ENCODE measurements at regions not wholly inside any gene's neighbourhood (a gene's known extent, or its start where the extent isn't known, plus 50 kb on each side); places are given as distances from the start of the nearest gene placed in this dataset.

- Histone ChIP-seq H3K27me3 (no peaks in the 10 kb centered on the region), H3K4me1 (no peaks in the 10 kb centered on the region), H3K9me3 (no peaks in the 10 kb centered on the region), H3K4me3 (no peak overlapping the region), H3K27ac (replicated peaks in 1 of 4) (no peak overlapping the region), H3K36me3 (no peaks in the 10 kb centered on the region)
- intact Hi-C loops (cut with DNase I) = loop anchor here (10.0 kb wide), 1 partner anchor 756 kb away; no protein-coding TSS in a partner anchor
- no peak for DNase-seq (ENCODE audit: extremely low spot score)
- TF ChIP-seq CTCF (IDR thresholded peaks at IDR 0.05) (no peak), EP300 (IDR thresholded peaks at IDR 0.05) (no peak), POLR2AphosphoS5 (IDR thresholded peaks at IDR 0.05) (no peak), POLR2A (IDR thresholded peaks at IDR 0.05; ENCODE audit: low read depth) (no peak)
These were observed 209.5 kb upstream of the S100G start for GRCh38 chrX:16440446-16440845.

GRCh38 chrX:16444353-16444752, 205.6 kb upstream of the S100G start:
- Histone ChIP-seq H3K36me3 (no peaks in the 10 kb centered on the region), H3K27me3 (no peaks in the 10 kb centered on the region), H3K4me1 (no peaks in the 10 kb centered on the region), H3K4me3 (no peak overlapping the region), H3K27ac (replicated peaks in 1 of 4) (no peak overlapping the region), H3K9me3 (no peaks in the 10 kb centered on the region)
- WGBS = 82% methylated on average over 3 of the region's 7 CpGs
- no peak for TF ChIP-seq EP300 (IDR thresholded peaks at IDR 0.05)
- no peak for TF ChIP-seq CTCF (IDR thresholded peaks at IDR 0.05)
- no peak for TF ChIP-seq POLR2AphosphoS5 (IDR thresholded peaks at IDR 0.05)
- TF ChIP-seq POLR2A (IDR thresholded peaks at IDR 0.05; ENCODE audit: low read depth) = no peak
- no peak for DNase-seq (ENCODE audit: extremely low spot score)
- intact Hi-C loops (cut with DNase I) = loop anchor here (10.0 kb wide), 1 partner anchor 760 kb away; no protein-coding TSS in a partner anchor

- Histone ChIP-seq H3K27ac (replicated peaks in 1 of 4) (no peak overlapping the region), H3K4me3 (no peak overlapping the region), H3K27me3 (no peaks in the 10 kb centered on the region), H3K4me1 (no peaks in the 10 kb centered on the region), H3K36me3 (no peaks in the 10 kb centered on the region), H3K9me3 (no peaks in the 10 kb centered on the region)
- DNase-seq (ENCODE audit: extremely low spot score) = no peak
- intact Hi-C loops (cut with DNase I) = loop anchor here (5.0 to 10.0 kb wide), 2 partner anchors 323 to 760 kb away; partner anchors contain the start of gene GRPR
- TF ChIP-seq CTCF (IDR thresholded peaks at IDR 0.05) (peak; percentile 48 to 65 (median 59)), EP300 (IDR thresholded peaks at IDR 0.05) (no peak), POLR2AphosphoS5 (IDR thresholded peaks at IDR 0.05) (no peak), POLR2A (IDR thresholded peaks at IDR 0.05; ENCODE audit: low read depth) (no peak)
- WGBS = 45% methylated on average over 6 of the region's 6 CpGs
These were observed 204.7 kb upstream of the S100G start for GRCh38 chrX:16445166-16445752.

- no peaks in the 10 kb centered on the region for H3K9me3 ChIP-seq
- intact Hi-C loops (cut with DNase I) = loop anchor here (10.0 kb wide), 1 partner anchor 223 kb away; no protein-coding TSS in a partner anchor
- no peak overlapping the region for H3K27ac ChIP-seq (replicated peaks in 1 of 4)
- TF ChIP-seq CTCF (IDR thresholded peaks at IDR 0.05) (no peak), POLR2A (IDR thresholded peaks at IDR 0.05; ENCODE audit: low read depth) (no peak), EP300 (IDR thresholded peaks at IDR 0.05) (no peak)
- no peaks in the 10 kb centered on the region for H3K27me3 ChIP-seq
- H3K4me3 ChIP-seq = no peak overlapping the region
- no peaks in the 10 kb centered on the region for H3K36me3 ChIP-seq
- no peak for DNase-seq (ENCODE audit: extremely low spot score)
- no peaks in the 10 kb centered on the region for H3K4me1 ChIP-seq
- 90% methylated on average over 4 of the region's 4 CpGs for WGBS
These were observed 198.6 kb upstream of the S100G start for GRCh38 chrX:16451334-16451733.

GRCh38 chrX:16454926-16455325, 195.0 kb upstream of the S100G start:
- H3K27ac ChIP-seq (replicated peaks in 1 of 4) = no peak overlapping the region
- WGBS = 58% methylated on average over 1 of the region's 1 CpG
- no peaks in the 10 kb centered on the region for H3K36me3 ChIP-seq
- intact Hi-C loops (cut with DNase I) = loop anchor here (10.0 kb wide), 1 partner anchor 220 kb away; no protein-coding TSS in a partner anchor
- TF ChIP-seq POLR2AphosphoS5 (IDR thresholded peaks at IDR 0.05) = no peak
- TF ChIP-seq CTCF (IDR thresholded peaks at IDR 0.05) = no peak
- TF ChIP-seq EP300 (IDR thresholded peaks at IDR 0.05) = no peak
- no peak for TF ChIP-seq POLR2A (IDR thresholded peaks at IDR 0.05; ENCODE audit: low read depth)
- H3K27me3 ChIP-seq = no peaks in the 10 kb centered on the region
- H3K4me1 ChIP-seq = no peaks in the 10 kb centered on the region
- no peaks in the 10 kb centered on the region for H3K9me3 ChIP-seq
- no peak overlapping the region for H3K4me3 ChIP-seq
- DNase-seq (ENCODE audit: extremely low spot score) = no peak
